ENCODE measurements at regions not wholly inside any gene's neighbourhood (a gene's known extent, or its start where the extent isn't known, plus 50 kb on each side); places are given as distances from the start of the nearest gene placed in this dataset.
"Not testable (repeated sequence)": the region's sequence is repeated elsewhere in the genome, so short reads cannot be mapped to it uniquely, and the experiment has no call there.

DNA sequence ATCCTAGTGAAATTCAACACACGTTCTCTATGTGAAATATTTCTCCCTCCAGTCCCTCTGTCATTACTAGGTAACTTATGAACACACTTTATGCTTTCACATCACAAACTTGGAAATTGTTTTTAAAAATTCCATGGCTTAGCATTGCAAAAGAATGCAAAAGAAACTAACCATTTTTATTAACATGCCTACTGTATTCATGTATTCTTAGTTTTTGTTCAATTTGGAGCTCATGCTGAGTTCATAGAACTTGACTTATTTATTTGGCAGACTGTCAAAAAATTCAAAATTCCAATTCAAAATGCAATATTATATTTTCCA, 155.0 kb upstream of the SEMA3C start:
- Histone ChIP-seq H3K4me3 (ENCODE audit: low read depth, low read length) (no peak overlapping the region), H3K27me3 (no peaks in the 10 kb centered on the region), H3K4me1 (no peaks in the 10 kb centered on the region), H3K9me3 (no peaks in the 10 kb centered on the region), H3K36me3 (no peaks in the 10 kb centered on the region)
- no peak for DNase-seq
- TF ChIP-seq CTCF (IDR thresholded peaks at IDR 0.05; ENCODE audit: low read depth, low read length) = no peak

DNA sequence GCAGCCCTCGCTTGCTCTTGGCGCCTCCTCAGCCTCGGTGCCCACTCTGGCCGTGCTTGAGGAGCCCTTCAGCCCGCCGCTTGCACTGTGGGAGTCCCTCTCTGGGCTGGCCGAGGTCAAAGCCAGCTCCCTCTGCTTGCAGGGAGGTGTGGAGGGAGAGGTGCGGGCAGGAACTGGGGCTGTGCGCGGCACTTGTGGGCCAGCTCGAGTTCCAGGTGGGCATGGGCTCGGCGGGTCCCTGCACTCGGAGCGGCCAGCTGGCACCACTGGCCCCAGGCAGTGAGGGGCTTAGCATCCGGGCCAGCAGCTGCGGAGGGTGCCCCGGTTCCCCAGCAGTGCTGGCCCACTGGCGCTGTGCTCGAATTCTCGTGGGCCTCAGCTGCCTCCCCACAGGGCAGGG, 152.1 kb upstream of the SEMA3C start:
- Histone ChIP-seq H3K4me1 (no peaks in the 10 kb centered on the region), H3K9me3 (no peaks in the 10 kb centered on the region), H3K36me3 (no peaks in the 10 kb centered on the region), H3K4me3 (ENCODE audit: low read depth, low read length) (no peak overlapping the region), H3K27me3 (no peaks in the 10 kb centered on the region)
- TF ChIP-seq CTCF (IDR thresholded peaks at IDR 0.05; ENCODE audit: low read depth, low read length) = no peak
- DNase-seq = no peak

- no peak overlapping the region for H3K4me3 ChIP-seq (ENCODE audit: low read depth, low read length)
- no peaks in the 10 kb centered on the region for H3K27me3 ChIP-seq
- no peak for TF ChIP-seq CTCF (IDR thresholded peaks at IDR 0.05; ENCODE audit: low read depth, low read length)
- no peaks in the 10 kb centered on the region for H3K4me1 ChIP-seq
- DNase-seq = no peak
- no peaks in the 10 kb centered on the region for H3K9me3 ChIP-seq
- no peaks in the 10 kb centered on the region for H3K36me3 ChIP-seq
These were observed 147.9 kb upstream of the SEMA3C start for GRCh38 chr7:81066797-81067196.

DNA sequence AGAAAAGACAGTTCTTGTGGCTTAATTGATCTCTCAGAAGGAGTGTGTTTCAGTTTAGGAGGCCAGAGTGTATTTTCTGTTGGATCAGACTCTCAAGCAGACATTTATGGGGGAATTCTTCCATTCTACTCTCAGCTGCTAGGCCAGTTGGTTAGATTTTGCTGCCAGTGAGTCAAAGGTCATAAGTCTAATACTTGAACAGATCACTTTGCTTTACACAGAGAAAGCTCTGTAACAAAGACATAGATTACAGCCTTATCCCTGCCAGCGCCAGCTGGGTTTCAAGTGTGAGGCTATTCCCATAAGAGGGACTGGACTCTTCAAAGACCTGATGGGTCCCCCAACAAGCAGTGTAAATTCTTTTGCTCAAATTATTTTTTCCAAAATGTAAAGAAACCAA, 145.6 kb upstream of the SEMA3C start:
- Histone ChIP-seq H3K4me3 (ENCODE audit: low read depth, low read length) (no peak overlapping the region), H3K9me3 (no peaks in the 10 kb centered on the region), H3K4me1 (no peaks in the 10 kb centered on the region), H3K36me3 (no peaks in the 10 kb centered on the region), H3K27me3 (no peaks in the 10 kb centered on the region)
- no peak for TF ChIP-seq CTCF (IDR thresholded peaks at IDR 0.05; ENCODE audit: low read depth, low read length)
- DNase-seq = no peak

DNA sequence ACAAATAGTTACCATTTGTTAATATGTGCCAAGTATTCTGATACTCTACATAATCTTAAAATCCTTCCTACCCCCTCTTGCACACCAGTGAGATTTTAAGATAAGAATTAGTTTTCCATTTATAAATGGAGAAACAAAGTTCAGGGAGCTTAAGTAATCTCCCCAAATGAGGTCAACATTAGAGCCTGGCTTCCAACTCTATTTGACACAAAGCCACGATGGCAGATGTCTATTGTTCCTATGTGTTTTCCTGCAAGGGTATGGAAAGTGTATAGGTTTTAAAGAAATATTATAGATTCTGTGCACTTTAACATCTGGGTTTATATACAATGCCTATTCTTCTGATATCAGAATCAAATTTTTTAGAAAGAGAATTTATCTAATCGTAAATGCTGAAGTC, 143.9 kb upstream of the SEMA3C start:
- H3K36me3 ChIP-seq = no peaks in the 10 kb centered on the region
- no peaks in the 10 kb centered on the region for H3K9me3 ChIP-seq
- H3K27me3 ChIP-seq = no peaks in the 10 kb centered on the region
- no peaks in the 10 kb centered on the region for H3K4me1 ChIP-seq
- no peak for DNase-seq
- H3K4me3 ChIP-seq (ENCODE audit: low read depth, low read length) = no peak overlapping the region
- no peak for TF ChIP-seq CTCF (IDR thresholded peaks at IDR 0.05; ENCODE audit: low read depth, low read length)

DNA sequence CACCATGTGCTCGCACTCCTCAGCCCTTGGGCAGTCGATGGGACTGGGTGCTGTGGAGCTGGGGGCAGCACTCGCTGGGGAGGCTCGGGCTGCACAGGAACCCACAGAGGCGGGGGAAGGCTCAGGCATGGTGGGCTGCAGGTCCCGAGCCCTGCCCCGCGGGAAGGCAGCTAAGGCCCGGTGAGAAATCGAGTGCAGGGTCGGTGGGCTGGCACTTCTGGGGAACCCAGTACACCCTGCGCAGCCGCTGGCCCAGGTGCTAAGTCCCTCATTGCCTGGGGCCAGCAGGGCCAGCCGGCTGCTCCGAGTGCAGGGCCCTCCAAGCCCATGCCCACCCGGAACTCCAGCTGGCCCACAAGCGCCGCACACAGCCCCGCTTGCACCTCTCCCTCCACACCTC, 138.6 kb upstream of the SEMA3C start:
- H3K36me3 ChIP-seq, H3K27me3 ChIP-seq: not testable (repeated sequence)

DNA sequence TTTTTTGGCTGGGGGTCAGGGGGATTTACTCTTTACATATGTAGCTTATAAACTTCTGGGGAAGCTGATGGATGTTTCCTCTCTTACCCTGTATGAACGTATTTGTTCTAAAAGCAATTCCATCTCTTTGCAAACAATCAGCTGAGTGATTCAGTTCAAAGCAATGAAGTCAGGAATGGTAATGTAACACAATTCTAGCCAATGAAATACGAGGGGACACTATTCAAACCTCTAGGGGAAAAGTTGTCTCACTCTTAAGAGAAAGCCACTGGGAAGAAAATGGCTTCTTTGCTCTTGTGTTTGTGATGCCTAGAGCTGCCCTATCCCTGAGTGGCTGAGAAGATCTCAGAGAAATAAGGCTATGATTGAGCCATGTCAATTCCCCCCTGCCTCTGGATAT, 134.8 kb upstream of the SEMA3C start:
- no peaks in the 10 kb centered on the region for H3K9me3 ChIP-seq
- no peaks in the 10 kb centered on the region for H3K36me3 ChIP-seq
- no peaks in the 10 kb centered on the region for H3K27me3 ChIP-seq
- no peak for TF ChIP-seq CTCF (IDR thresholded peaks at IDR 0.05; ENCODE audit: low read depth, low read length)
- H3K4me1 ChIP-seq = no peaks in the 10 kb centered on the region
- no peak for DNase-seq
- no peak overlapping the region for H3K4me3 ChIP-seq (ENCODE audit: low read depth, low read length)

More for the DNA sequence above, 138.6 kb upstream of the SEMA3C start:
- not testable (repeated sequence) for H3K9me3 ChIP-seq; DNase-seq; H3K4me1 ChIP-seq; H3K4me3 ChIP-seq (ENCODE audit: low read depth, low read length)

Measured in BE2C (cell line).